ENCODE measurements at regions not wholly inside any gene's neighbourhood (a gene's known extent, or its start where the extent isn't known, plus 50 kb on each side); places are given as distances from the start of the nearest gene placed in this dataset.

DNA sequence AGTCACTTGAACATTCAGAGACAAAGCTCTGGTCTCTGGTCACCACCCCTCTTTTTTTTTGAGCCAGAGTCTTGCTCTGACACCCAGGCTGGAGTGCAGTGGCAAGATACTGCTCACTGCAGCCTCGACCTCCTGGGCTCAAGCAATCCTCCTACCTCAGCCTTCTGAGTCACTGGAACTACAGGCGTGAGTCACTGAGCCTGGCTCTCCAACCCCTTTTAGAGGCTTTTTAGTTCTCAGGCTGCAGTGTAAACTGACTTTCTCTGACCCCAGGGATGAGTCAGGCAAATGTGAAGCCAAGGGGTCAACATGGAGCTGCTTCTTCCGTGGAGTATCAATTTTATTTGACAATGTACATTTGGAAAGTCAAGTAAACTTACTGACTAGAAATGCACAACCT lies 229.2 kb downstream of the PTTG2 start:
- no peak for DNase-seq

- DNase-seq = no peak
These were observed 230.6 kb downstream of the PTTG2 start for GRCh38 chr4:38190717-38191178.

DNA sequence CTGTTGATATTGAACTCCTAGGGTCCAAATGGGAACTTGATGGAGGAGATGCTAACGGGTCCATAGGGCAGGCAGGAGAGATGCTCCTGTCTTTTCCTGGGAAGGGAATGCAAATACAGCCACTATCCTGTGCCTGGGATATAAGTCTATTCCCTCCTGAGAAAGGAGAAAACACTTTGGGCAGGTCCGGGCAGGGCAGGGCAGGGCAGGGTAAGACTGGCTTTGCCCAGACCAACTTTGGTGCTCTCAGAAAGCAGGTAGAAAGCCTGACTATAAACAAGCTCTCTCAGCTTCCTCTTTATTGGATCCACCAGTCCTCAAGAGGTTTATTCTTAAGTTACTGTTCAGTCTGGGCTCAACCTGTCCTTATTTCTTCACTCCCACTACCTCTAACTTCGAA lies 232.3 kb downstream of the PTTG2 start:
- no peak for DNase-seq

- no peak for DNase-seq
These were observed 233.2 kb downstream of the PTTG2 start for GRCh38 chr4:38193236-38193863.

DNA sequence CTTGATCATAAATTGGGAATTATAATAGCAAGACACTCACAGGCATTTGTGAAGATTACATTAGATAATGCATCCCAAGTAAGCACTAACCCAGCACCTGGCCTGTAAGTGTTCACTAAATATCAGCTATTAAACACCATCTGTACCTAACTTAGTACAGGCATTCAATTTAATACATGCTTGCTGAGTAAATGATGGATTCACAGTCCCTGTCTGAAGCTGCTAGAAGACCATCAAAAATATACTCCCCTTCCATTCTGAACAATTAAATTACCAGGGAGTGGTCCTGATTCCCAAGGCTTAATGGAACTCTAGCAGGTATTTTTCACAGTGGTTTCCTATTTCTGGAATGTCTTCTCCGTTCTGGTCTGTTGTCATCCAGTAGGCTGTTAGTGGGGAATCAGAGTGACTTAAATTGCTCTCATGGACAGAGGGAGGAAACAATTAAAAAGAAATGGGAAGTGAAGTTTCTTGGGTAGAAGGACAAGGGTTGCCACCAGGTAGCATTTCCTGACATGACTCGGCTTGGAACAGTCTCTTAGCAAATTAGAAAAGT lies 233.9 kb downstream of the PTTG2 start:
- no peak for DNase-seq

- DNase-seq = no peak
These were observed 235.3 kb downstream of the PTTG2 start for GRCh38 chr4:38195486-38195885.

DNA sequence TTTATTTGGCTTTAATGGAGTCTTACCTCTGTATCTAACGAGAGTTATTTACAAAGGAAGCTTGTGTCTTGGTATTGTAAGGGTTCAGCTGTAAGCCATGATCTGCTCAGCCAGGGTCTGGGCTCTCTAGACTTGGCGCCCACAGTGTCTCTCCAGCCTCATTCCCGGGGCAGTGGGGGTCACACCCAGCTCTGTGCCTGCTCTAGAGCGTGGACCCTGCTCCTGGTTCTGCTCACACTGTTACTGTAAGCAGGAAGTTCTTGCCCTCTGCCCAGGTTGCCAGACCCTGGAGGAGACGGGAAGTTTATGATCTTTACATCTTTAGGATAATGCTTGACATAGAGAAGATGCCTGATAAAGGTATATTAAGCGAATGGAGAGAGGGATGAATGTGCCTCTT lies 235.7 kb downstream of the PTTG2 start:
- DNase-seq = no peak

DNA sequence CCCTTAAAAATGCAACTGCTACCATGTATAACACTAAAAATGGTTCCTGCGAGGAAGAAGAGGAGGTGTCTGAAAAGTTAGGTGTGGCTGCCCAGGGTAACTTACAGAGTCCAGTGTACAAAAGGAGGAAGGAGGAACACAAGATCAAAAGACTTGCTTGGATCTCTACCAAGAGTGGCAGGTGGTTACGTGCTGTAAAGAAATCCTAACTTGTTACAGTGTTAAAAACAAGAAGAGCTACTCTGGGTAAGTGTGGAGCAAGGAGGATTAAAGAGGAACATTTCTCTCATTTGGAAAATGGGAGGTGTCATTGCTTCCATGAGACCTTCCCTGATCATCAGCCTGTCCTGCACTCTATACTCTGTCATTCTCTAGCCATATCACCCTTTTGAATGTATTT lies 242.0 kb downstream of the PTTG2 start:
- no peak for DNase-seq

DNA sequence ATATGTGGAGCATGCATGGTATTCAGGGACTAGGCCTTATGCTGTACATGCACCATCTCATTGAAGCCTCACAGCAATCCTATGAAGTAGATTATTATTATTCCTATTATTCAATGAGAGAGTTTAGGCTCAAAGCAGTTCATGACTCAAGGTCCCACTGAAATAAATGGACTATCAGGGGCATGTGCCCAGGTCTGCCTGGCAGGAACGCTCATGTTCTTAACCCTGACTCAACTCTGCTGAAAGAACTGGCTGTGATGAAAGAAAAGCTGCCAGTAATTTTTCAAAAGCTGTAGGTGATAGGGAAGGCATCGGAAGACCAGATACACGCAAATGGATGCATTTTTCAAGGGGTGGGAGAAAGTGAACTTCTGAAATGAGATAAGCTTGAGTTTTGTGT lies 243.4 kb downstream of the PTTG2 start:
- no peak for DNase-seq

DNA sequence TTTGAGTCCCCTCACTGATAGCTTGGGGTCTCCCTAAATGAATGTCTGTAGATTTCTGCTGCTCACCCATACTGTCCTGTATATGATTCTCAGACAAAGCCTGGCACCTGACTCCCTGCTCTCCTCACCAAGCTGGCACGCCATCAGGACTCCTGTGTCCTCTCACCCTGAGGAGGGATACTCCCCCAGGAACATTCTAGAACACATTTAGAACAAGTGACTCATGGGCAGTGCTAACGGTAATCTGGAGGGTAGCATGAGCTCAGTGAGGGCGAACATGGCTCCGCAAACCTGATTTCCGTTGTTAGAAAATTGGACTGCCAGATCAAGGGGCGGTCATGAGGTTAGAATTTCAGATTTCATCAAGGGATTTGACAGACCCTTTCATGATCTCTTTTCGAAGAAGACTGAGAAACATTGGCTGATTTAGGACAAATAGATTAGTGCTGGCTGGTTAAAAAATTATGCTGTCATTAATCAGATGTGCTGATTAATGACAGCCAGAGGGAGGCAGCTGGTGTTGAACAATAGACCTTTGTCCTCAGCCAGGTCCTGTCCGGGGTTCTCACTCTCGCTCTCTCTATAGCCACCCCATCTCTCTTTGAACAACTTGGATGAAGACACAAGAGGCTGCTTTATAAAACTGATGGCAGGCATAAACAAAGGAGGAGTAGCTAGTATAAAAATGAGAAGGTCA lies 244.3 kb downstream of the PTTG2 start:
- no peak for DNase-seq

DNA sequence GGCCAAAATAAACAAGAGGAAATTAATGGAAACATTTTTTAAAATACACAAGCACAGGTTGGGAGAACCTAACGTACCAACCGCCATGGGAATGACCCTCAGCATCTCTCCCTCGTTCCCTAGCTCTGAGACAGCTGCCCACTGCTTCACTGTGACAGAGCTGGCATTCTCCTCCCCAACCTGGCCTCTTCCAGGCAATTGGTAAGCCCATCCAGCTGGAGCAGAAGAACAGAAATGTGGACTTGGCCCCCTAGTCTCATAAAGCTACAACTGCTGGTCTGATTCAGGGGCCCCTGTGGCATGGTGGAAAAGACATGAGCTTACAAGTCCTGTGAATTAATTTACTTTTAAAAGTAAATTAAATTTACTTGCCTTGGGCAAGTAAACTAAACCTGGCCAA lies 245.1 kb downstream of the PTTG2 start:
- DNase-seq = no peak

DNA sequence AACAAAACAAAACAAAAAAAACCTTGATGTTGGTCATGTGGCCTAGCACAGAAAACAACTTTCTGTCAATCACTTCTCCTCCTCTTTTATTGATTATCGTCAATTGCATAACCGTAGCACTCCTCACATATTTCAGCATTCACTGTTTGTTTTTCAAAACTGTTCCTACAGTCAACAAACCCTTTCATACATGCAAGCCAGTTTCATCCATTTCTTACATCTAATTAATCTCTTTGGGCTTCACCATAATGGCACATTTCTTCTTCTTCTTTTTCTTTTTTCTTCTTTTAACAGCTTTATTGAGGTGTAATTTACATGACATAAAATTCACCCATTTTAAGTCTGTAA lies 246.9 kb downstream of the PTTG2 start:
- no peak for DNase-seq

GRCh38 chr4:38209654-38210053 lies 249.5 kb downstream of the PTTG2 start:
- no peak for DNase-seq

DNA sequence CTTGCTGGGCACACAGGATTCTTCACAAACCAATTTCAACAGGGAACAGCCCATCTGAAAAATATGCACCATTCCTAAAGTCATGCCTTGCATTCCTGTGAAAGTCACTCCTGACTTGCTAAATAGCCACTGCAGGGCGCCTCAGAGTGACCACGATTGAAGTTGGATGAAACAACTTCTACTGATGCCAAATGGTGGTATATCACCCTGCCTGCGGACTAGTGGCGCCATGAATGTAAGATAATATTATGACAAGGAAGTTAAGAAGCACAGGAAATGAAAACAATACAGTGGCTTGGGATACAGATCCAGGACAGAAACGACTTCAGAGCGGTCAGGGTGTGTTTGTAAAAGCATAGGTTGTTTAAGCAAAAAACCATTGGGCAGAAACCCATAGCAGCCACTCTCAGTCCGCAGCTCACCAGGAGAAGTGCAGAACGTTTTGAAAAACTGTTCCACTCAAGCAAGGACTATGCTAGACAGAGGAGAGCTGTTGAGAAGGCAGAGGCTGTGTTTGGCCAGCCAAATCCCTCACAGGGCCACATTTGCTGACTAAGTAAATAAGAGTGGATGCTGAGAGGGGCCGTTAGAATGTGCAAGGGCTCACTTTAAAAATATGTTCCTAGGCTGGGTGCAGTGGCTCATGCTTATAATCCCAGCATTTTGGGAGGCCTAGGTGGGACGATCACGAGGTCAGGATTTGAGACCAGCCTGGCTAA lies 250.4 kb downstream of the PTTG2 start:
- no peak for DNase-seq

DNA sequence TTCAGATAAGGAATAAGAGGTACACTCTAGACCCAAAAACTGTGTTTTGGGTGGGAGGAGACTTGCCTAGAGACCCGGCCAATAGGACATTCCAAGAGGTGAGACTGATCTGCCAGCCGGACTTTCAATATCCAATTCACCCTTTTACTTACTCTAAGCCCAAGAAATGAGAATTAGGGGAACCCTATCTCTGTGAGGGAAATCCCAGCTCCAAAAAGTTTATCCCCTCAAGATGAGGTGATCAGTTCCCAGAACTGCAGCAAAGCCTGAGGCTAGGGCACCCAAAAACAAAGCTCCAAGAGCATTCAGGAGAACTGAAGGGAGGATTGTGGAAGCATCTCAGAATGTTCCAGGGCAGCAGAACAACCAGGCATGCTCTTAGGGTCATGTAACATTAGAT lies 251.7 kb downstream of the PTTG2 start:
- DNase-seq = no peak

DNA sequence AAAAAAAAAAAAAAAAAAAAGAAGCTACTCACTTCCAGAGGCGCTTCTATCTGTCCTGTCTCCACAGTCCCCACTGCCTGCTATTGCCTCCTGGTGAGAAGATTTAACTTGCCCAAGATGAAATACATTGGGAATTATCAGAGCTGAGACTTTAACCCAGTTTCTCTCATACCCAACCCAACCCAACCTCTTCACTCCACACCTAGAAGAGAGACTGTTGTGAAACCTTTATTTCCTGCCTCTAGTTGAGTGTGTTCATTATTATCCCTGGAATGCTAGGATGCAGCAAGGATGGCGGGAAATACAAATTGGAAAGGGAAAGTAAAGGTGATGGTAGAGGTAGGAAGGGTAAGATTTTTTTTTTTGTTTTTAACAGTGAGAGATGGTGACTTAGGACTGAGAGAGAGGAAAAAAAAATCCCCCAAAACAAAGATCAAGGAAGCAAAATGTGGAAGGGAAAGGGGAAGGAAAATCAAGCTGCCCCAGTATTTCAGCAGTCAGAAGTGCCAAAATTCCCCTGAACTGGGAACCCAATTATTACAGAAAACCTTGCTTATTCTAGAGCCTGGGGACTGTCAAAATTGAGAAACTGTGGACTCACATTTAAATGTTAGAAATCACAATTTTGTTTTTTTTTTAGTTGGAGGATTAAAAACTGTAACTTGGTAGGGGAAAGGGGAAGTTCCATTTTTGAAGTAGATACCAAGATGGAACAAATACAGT lies 253.0 kb downstream of the PTTG2 start:
- no peak for DNase-seq

GRCh38 chr4:38222892-38223291 lies 262.7 kb downstream of the PTTG2 start:
- no peak for DNase-seq

GRCh38 chr4:38223306-38223705 lies 263.1 kb downstream of the PTTG2 start:
- DNase-seq = no peak

DNA sequence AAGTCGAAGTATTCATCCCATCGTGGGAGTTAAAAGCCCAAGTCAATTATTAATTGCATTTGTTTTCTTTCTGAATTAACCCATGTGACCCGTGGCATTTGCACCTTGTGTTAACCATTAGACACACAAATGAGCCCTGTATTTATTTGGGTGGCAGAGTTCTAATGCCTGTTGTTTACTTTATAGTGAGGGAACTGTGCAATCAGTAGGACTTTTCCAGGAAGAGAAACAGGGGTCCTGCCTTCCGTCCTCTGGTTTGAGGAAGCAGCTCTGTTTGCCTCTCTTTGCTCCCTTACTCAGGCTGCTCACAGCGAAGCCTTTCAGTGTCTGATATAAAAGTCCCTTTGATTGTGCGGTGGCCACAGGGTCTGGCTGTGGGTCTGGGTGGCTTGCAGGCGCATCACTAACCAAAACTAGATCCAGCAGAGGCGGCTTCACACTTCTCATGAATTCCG lies 263.6 kb downstream of the PTTG2 start:
- no peak for DNase-seq

GRCh38 chr4:38224850-38225249 lies 264.7 kb downstream of the PTTG2 start:
- no peak for DNase-seq

DNA sequence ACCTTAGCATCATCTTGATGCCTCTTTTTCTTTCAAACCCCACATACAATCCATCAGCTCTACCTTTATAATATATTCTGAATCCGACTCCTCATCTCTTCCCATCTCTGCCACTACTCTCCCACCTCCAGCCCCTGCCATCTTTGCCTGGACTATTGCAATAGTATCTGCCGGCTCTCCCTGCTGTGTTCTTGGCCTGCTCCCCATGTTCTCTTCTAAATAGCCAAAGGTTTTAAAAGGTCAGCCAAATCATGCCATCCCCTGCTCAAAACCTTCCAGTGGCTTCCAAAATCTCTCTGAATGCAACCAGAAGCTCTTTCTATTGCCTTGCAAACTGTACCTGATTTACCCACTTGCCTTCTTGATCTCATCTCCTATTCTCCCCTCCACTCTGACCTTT lies 266.0 kb downstream of the PTTG2 start:
- DNase-seq = no peak

- DNase-seq = peak; percentile 55
These were observed 270.1 kb downstream of the PTTG2 start for GRCh38 chr4:38230121-38230801.

Data from NCI-H2171 treated with DMSO at 0.1 percent for 48 hours (cell line).